Mesenchymal stem cell (in vitro differentiated cells and primary cell): ENCODE measurements at regions not wholly inside any gene's neighbourhood (a gene's known extent, or its start where the extent isn't known, plus 50 kb on each side); places are given as distances from the start of the nearest gene placed in this dataset.
A peak's percentile ranks its signal among the peaks of the same experiment; 100 is the strongest.

ENCODE experiments used
- DNase-seq: peaks from one replicate; pipeline ENCODE4 v3.0.0-alpha.2; 2013
- H2AFZ ChIP-seq: one replicate; pipeline ENCODE4 v1.6.1; 2013; ENCODE audit warnings: low read depth, mild to moderate bottlenecking, control low read depth, inconsistent platforms, low read length, moderate library complexity
- H2AK5ac ChIP-seq: 2 replicates; pipeline ENCODE4 v1.6.1; 2013; ENCODE audit warnings: low read length, moderate library complexity, mild to moderate bottlenecking, inconsistent platforms; ENCODE audit not compliant: severe bottlenecking
- H2BK120ac ChIP-seq: one replicate; pipeline ENCODE4 v1.6.1; 2013; ENCODE audit warnings: low read depth, mild to moderate bottlenecking, inconsistent platforms, low read length, moderate library complexity
- H2BK12ac ChIP-seq, 2 experiments: one replicate each; pipeline ENCODE4 v1.6.1; 2013; ENCODE audit warnings: inconsistent platforms in 2 of 2, low read length in 2 of 2, mild to moderate bottlenecking in 2 of 2, moderate library complexity in 2 of 2, control low read depth in 1 of 2
- H2BK15ac ChIP-seq: one replicate; pipeline ENCODE4 v1.6.1; 2013; ENCODE audit warnings: mild to moderate bottlenecking, low read depth, inconsistent platforms; ENCODE audit not compliant: poor library complexity, severe bottlenecking
- H2BK5ac ChIP-seq: 2 replicates; pipeline ENCODE4 v1.6.1; 2013; ENCODE audit warnings: low read depth, mild to moderate bottlenecking, low read length, control low read depth, inconsistent platforms; ENCODE audit not compliant: poor library complexity, severe bottlenecking
- H3K14ac ChIP-seq, 2 experiments: one replicate each; pipeline ENCODE4 v1.6.1; 2013; ENCODE audit warnings: inconsistent platforms in 2 of 2, low read length in 2 of 2, control low read depth in 1 of 2, mild to moderate bottlenecking in 1 of 2, moderate library complexity in 1 of 2
- H3K18ac ChIP-seq, 2 experiments: one replicate each; pipeline ENCODE4 v1.6.1; 2013; ENCODE audit warnings: inconsistent platforms in 2 of 2, low read length in 2 of 2, control low read depth in 1 of 2, low read depth in 1 of 2, mild to moderate bottlenecking in 1 of 2
- H3K23ac ChIP-seq, 2 experiments: one replicate each; pipeline ENCODE4 v1.6.1; 2013; ENCODE audit warnings: inconsistent platforms in 2 of 2, low read length in 2 of 2, mild to moderate bottlenecking in 2 of 2, moderate library complexity in 2 of 2, control low read depth in 1 of 2
- H3K27ac ChIP-seq: 2 replicates; pipeline ENCODE4 v1.5.1; 2013; ENCODE audit warnings: mild to moderate bottlenecking, moderate library complexity, low read length, control low read depth, inconsistent platforms; ENCODE audit not compliant: poor library complexity, severe bottlenecking
- H3K27me3 ChIP-seq, 2 experiments: 2 replicates each; pipeline versions ENCODE4 v1.6.1 to v1.7.0; 2013; ENCODE audit warnings: low read length in 2 of 2, mild to moderate bottlenecking in 2 of 2, moderate library complexity in 2 of 2, control low read depth in 1 of 2, inconsistent platforms in 1 of 2; ENCODE audit not compliant: control insufficient read depth in 1 of 2, insufficient read depth in 1 of 2
- H3K36me3 ChIP-seq, 2 experiments: 2 replicates each; pipeline versions ENCODE4 v1.6.1 to v1.7.0; 2013; ENCODE audit warnings: low read length in 2 of 2, control low read depth in 1 of 2, inconsistent platforms in 1 of 2, low read depth in 1 of 2, mild to moderate bottlenecking in 1 of 2; ENCODE audit not compliant: insufficient read depth in 2 of 2, control insufficient read depth in 1 of 2
- H3K4ac ChIP-seq, 2 experiments: one replicate each; pipeline ENCODE4 v1.6.1; 2013; ENCODE audit warnings: inconsistent platforms in 2 of 2, low read length in 2 of 2, mild to moderate bottlenecking in 2 of 2, moderate library complexity in 2 of 2, control low read depth in 1 of 2, low read depth in 1 of 2
- H3K4me1 ChIP-seq: 2 replicates; pipeline ENCODE4 v1.6.1; 2013; ENCODE audit warnings: low read depth, low read length, control low read depth; ENCODE audit not compliant: control insufficient read depth, insufficient read depth
- H3K4me2 ChIP-seq: 2 replicates; pipeline ENCODE4 v1.6.1; 2013; ENCODE audit warnings: low read length, mild to moderate bottlenecking, inconsistent platforms; ENCODE audit not compliant: poor library complexity, severe bottlenecking
- H3K4me3 ChIP-seq, 2 experiments: 2 replicates each; pipeline versions ENCODE4 v1.5.1 to v1.7.0; 2013; ENCODE audit warnings: low read length in 2 of 2, mild to moderate bottlenecking in 2 of 2, control low read depth in 1 of 2, low read depth in 1 of 2; ENCODE audit not compliant: insufficient read depth in 1 of 2
- H3K79me1 ChIP-seq: replicated peaks from 2 replicates; pipeline ENCODE4 v1.6.1; 2013; ENCODE audit warnings: mild to moderate bottlenecking, control low read depth, low read length, inconsistent platforms; ENCODE audit not compliant: poor library complexity, severe bottlenecking
- H3K9ac ChIP-seq: 2 replicates; pipeline ENCODE4 v1.7.0; 2013; ENCODE audit warnings: mild to moderate bottlenecking, low read length, moderate library complexity
- H3K9me3 ChIP-seq: 2 replicates; pipeline ENCODE4 v1.7.0; 2013; ENCODE audit warnings: mild to moderate bottlenecking, low read length; ENCODE audit not compliant: control insufficient read depth
- H4K8ac ChIP-seq: one replicate; pipeline ENCODE4 v1.6.1; 2013; ENCODE audit warnings: inconsistent platforms, mild to moderate bottlenecking, low read length, moderate library complexity
- H4K91ac ChIP-seq: one replicate; pipeline ENCODE4 v1.6.1; 2013; ENCODE audit warnings: mild to moderate bottlenecking, low read length, inconsistent platforms
- WGBS: methylation state at CpG from one replicate; pipeline ENCODE4 v1.1.7; 2013; ENCODE audit warnings: mixed read lengths; 5-methylcytosine and 5-hydroxymethylcytosine counted together

- Histone ChIP-seq H3K4me3 (no peak overlapping the region), H3K4me2 (no peak overlapping the region), H2BK120ac (no peak overlapping the region), H2AFZ (no peak overlapping the region), H3K4ac (no peak overlapping the region), H3K14ac (no peak overlapping the region), H2BK15ac (no peak overlapping the region), H3K9me3 (peaks cover 3% of the 10 kb centered on the region), H3K27ac (no peak overlapping the region), H3K27me3 (no peaks in the 10 kb centered on the region), H2BK12ac (no peak overlapping the region), H2BK5ac (no peak overlapping the region), H4K8ac (no peak overlapping the region), H3K23ac (no peak overlapping the region), H4K91ac (no peak overlapping the region), H3K18ac (no peak overlapping the region), H3K79me1 (no peaks in the 10 kb centered on the region), H3K4me1 (no peaks in the 10 kb centered on the region), H2AK5ac (no peak overlapping the region), H3K9ac (no peak overlapping the region), H3K36me3 (no peaks in the 10 kb centered on the region)
- DNase-seq: peak; percentile 25
- 80% methylated on average over 1 of the region's 3 CpGs for WGBS
Observed at GRCh38 chr14:86013641-86014040, 483.7 kb downstream of the FLRT2 start.

DNA sequence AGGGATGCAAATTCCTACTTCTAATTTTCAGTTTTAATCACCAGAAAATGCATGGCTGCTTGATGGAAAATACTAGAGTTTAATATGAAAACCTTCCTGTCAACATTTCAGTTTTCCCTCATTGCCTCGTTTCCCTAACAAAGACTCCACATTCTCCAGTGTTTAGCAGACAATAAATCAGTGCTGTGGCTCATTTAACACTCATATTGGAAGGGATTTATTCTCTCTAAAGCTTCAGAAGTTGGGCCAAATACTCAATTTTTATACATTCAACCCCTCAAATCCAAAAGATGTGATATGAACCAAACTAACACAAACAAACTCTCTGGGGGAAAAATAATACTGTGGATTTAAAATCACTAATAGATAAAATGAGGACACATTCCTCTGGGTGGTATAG is 482.5 kb downstream of the FLRT2 start:
- Histone ChIP-seq H2AFZ (no peak overlapping the region), H3K18ac (no peak overlapping the region), H3K9me3 (peaks cover 3% of the 10 kb centered on the region), H3K4me3 (no peak overlapping the region), H2BK12ac (no peak overlapping the region), H2BK120ac (no peak overlapping the region), H3K23ac (no peak overlapping the region), H2BK5ac (no peak overlapping the region), H3K27me3 (no peaks in the 10 kb centered on the region), H2BK15ac (no peak overlapping the region), H3K79me1 (no peaks in the 10 kb centered on the region), H3K27ac (no peak overlapping the region), H4K8ac (no peak overlapping the region), H3K4me1 (no peaks in the 10 kb centered on the region), H3K4ac (no peak overlapping the region), H3K36me3 (no peaks in the 10 kb centered on the region), H3K9ac (no peak overlapping the region), H3K4me2 (no peak overlapping the region), H4K91ac (no peak overlapping the region), H2AK5ac (no peak overlapping the region), H3K14ac (no peak overlapping the region)
- no peak for DNase-seq
- 57% methylated on average over 1 of the region's 1 CpG for WGBS

- WGBS: 100% methylated on average over 1 of the region's 3 CpGs
- Histone ChIP-seq H2BK15ac (no peak overlapping the region), H3K79me1 (no peaks in the 10 kb centered on the region), H2BK5ac (no peak overlapping the region), H3K4me3 (no peak overlapping the region), H2BK120ac (no peak overlapping the region), H3K9ac (no peak overlapping the region), H3K4me2 (no peak overlapping the region), H3K36me3 (no peaks in the 10 kb centered on the region), H3K27ac (no peak overlapping the region), H4K91ac (no peak overlapping the region), H4K8ac (no peak overlapping the region), H2AFZ (no peak overlapping the region), H3K9me3 (no peaks in the 10 kb centered on the region), H3K14ac (no peak overlapping the region), H2AK5ac (no peak overlapping the region), H3K23ac (no peak overlapping the region), H3K4me1 (no peaks in the 10 kb centered on the region), H2BK12ac (no peak overlapping the region), H3K27me3 (no peaks in the 10 kb centered on the region), H3K4ac (no peak overlapping the region), H3K18ac (no peak overlapping the region)
- DNase-seq: no peak
Observed at GRCh38 chr14:86003998-86004397, 474.1 kb downstream of the FLRT2 start.

- Histone ChIP-seq H3K36me3 (no peaks in the 10 kb centered on the region), H3K14ac (no peak overlapping the region), H2AFZ (no peak overlapping the region), H3K4me2 (no peak overlapping the region), H2AK5ac (no peak overlapping the region), H3K9ac (no peak overlapping the region), H2BK5ac (no peak overlapping the region), H2BK12ac (no peak overlapping the region), H2BK120ac (no peak overlapping the region), H3K4me3 (no peak overlapping the region), H3K18ac (no peak overlapping the region), H3K9me3 (no peaks in the 10 kb centered on the region), H3K4me1 (no peaks in the 10 kb centered on the region), H3K4ac (no peak overlapping the region), H4K8ac (no peak overlapping the region), H2BK15ac (no peak overlapping the region), H4K91ac (no peak overlapping the region), H3K79me1 (no peaks in the 10 kb centered on the region), H3K27ac (no peak overlapping the region), H3K23ac (no peak overlapping the region), H3K27me3 (no peaks in the 10 kb centered on the region)
- DNase-seq: no peak
Observed at GRCh38 chr14:85996551-85996950, 466.6 kb downstream of the FLRT2 start.
